Ammon's horn (tissue), 1 donor: ENCODE measurements at regions not wholly inside any gene's neighbourhood (a gene's known extent, or its start where the extent isn't known, plus 50 kb on each side); places are given as distances from the start of the nearest gene placed in this dataset.
A peak's percentile ranks its signal among the peaks of the same experiment; 100 is the strongest.

ENCODE experiments used
- DNase-seq: peaks from one replicate; pipeline ENCODE4 v3.0.0-alpha.2; 2016; ENCODE audit warnings: low spot score

DNA sequence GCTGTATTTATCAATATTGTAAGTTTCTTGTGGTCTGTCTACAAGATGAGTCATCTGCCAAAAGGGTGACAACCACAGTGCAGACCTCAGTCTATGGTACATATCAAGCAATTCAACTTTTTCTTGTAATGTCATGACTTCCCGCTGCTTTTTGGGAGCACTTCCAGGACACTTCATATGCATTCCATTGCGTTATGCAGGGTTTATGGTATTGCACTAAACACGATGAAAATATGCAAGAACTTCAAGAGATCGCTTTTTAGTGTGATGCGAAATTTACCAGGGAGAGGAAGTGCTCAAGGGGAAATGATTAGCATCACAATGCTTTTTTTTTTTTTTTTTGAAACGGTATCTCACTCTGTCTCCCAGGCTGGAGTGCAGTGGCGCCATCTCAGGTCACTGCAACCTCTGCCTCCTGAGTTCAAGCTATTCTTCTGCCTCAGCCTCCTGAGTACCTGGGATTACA, 166.5 kb downstream of the TFAP2A start:
- DNase-seq: no peak

GRCh38 chr6:10237298-10238038, 177.4 kb downstream of the TFAP2A start:
- no peak for DNase-seq

- DNase-seq: no peak
Measured at GRCh38 chr6:10235344-10235743, 179.5 kb downstream of the TFAP2A start.

GRCh38 chr6:10230531-10230930, 184.3 kb downstream of the TFAP2A start:
- DNase-seq: no peak

DNA sequence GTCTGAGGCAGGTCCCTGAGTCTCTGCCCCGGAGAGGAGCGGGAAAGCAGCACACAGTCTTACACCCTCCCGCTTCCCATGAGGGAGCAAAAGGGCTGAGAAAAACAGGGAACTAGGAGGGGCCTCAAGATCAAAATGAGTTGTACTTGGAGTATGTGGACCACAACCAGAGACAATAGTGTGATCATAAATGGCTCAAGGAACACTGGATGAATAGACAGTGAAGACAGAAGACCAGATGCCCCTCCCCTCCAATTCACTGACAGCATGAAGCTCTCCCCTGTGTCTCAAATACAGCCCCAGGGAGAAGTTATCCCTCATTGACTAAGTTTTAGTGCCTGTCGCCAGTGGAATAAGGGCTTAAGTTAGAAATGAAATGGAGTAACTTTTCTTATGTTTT, 191.0 kb downstream of the TFAP2A start:
- DNase-seq: no peak

GRCh38 chr6:10221178-10221577, 193.7 kb downstream of the TFAP2A start:
- DNase-seq: no peak

DNA sequence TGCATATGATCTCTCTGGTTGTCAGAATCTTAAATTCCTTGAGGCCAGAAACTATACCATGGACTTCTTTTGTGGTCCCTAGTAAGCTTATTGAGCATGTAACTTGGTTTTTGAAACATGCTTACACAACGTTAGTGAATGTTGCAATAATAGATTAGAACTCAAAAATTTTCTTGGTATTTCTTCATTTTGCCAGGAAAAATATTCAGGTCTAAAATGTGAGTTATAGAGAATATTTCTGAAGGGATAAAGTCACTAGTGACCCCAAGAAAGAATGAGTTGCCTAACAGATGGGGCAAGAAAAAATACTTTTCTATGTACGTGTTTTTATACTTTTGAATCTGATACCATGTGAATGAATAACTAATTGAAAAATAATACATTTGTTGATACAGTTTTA, 195.4 kb downstream of the TFAP2A start:
- DNase-seq: no peak

DNA sequence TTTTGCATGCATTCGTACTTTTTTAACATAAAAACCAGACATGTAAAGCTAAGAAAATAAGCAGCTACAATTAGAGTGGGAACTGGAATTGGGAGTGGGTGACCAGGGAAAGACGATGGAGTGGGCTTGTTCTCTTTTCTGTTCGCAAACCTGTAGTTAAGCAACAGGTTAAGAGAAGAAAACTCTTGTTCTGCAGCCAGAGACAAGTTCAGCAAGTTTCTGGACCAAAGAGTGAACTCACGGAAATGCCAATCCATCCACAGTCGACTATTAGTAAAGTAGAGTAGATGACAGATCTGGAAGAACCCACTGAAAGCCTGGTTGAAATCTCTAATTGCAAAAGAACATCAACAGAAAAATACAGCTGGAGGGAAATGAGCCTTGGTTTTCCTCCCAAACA, 197.8 kb downstream of the TFAP2A start:
- DNase-seq: no peak

- no peak for DNase-seq
Measured at GRCh38 chr6:10215326-10216110, 199.4 kb downstream of the TFAP2A start.

GRCh38 chr6:10210052-10210451, 204.8 kb downstream of the TFAP2A start:
- DNase-seq: no peak

GRCh38 chr6:10205892-10206291, 209.0 kb downstream of the TFAP2A start:
- DNase-seq: peak; percentile 36

DNA sequence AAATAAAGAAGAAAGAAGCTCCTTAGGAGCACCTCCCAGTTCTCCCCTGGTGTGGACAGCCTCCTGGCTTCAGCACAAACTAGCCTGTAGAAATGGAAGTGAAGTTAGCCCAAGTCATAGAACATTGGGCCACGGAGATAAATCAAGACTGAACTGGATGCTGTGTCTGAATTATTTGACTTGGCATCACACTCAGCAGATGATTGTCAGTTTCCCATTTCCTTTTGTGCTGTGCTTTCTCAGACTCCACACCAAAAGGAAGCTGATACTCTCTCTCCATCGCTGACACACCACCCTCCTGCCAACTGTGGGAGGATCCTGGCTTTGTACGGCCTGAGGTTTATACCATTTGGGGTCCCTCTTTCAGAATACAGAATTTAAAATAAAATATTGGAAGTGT, 209.8 kb downstream of the TFAP2A start:
- no peak for DNase-seq

DNA sequence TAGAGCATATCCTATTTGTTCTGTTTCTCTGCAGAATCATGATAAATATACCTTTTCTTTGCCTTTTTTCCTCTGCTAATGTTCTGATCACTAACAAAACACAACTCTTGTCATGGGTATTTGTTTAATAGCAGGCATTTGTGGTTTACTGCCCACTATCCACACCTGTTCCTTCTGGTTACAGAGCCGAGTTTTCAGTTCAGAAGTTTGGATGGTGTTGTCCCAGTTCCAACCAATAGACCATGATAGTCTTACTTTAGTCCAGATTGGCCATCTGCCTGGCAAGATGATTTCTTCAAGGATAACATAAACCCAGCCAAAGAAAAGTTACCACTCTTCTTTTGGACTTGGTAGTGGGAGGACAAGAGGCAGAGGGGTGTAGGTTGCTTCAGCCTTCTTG, 211.2 kb downstream of the TFAP2A start:
- no peak for DNase-seq

- DNase-seq: no peak
Measured at GRCh38 chr6:10202581-10202980, 212.3 kb downstream of the TFAP2A start.

DNA sequence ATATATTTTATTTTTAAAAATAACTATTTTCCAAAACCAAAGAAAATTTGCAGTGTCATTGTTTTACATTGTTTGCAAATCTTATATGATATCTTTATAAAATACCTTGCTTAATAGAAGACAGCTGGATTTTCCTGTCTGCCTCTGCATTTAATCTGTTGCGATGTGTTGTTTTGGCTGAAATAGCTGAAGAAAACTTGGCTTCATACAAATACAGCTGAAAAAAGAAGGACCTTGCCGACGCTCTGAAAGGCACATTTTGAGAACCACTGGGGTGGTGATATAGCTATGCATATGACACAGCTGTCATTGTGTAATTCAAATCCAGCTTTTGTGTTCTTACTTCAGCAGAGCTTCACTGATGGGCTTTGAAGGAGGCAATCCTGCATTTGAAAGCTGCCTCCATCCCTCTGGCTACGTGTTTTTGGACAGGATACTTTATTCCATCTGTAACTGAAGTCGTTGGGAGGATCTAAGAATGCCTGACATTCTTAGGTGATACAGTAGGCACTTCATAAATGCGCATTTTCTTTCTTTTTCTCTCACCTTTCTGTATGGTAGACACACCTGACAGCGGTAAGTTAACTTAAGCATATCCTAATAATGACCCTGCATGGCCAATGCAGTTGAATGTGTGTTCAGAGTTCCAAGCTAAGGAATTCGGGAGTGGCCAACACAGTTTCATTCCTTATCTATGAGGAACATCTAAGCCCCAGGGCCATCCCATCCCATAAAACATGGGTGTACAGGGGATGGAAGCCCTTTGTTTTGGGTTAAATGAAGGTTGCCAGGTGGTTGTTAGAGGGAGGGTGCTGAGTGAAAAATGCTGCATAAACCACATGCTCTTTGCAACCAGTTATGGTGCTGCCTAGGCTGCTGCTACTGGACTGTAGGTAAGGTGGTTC, 213.0 kb downstream of the TFAP2A start:
- DNase-seq: no peak

GRCh38 chr6:10196090-10196489, 218.8 kb downstream of the TFAP2A start:
- no peak for DNase-seq

DNA sequence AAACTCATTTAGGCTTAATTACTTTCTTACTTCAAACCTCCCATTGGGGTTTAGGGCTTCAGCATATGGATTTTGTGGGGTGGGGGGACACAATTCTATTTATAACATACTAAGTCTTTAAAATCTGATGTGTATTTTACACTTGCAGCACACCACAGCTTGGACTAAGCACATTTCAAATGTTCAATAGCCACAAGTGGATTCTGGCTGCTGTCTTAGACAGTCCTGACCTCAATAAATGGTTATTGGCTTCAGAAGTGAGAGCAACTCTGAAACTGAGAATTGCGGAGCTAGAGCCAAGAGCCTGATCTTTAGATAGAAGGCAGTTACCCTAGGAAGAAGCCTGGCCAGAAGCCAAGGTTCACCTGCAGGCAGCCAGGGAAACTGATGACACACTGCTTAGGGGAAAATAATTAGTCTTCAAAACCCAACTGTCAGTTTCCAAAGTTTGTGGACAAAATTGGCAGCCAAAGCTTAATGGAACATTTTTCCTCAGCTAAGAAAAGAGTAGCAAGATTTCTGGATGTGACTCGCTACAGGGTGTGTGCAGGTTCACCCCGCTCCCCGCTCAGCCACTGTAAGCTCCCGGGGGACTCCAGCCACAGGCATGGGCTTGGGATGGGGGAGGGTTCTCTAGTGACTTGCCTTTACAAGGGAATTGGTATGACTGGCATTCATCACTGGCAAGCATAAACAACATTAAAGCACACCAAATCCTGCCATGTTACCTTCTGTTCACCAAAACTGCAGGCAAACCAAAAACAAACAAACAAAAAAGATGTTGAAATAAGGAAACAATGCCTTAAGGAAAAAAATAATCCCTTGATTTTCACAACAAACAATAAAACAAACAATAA, 219.8 kb downstream of the TFAP2A start:
- no peak for DNase-seq

DNA sequence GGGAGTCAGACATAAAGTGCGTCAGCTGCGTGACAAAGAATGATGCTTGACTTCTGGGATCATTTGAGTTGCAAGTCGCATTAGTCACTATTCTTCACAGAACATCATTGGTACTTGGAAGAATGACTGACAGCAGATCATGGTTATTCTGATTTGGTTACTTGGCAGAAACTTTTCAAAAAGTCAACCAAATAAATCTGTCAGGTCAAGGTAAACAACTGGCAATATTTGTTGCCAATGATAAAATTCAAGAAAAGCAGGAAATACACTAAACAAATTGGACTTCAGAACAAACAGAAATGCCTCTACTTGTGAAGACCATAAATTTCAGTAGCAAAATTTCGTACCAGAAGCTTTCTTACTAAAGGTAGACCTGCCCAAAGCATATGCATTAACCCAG, 221.6 kb downstream of the TFAP2A start:
- no peak for DNase-seq

DNA sequence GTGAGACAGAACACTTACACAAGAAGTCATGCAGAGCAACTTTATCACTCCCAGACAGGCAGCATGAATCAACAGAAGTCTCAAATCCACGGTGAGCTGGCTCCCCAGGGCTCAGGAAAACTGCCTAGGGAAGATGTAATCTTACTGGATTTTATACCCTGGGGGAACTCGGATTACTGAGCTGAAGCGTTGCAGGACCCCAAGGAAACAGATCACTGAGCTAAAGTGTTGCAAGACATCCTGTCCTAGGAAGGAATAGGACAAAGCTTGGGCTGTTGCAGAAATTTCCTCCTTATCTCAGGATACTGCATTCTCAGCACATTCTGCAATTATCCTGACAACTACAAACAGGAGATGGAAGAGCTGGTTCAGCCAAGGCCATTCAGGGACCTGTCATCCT, 224.8 kb downstream of the TFAP2A start:
- DNase-seq: no peak

GRCh38 chr6:10184371-10185227, 230.3 kb downstream of the TFAP2A start:
- DNase-seq: no peak
